H9 (cell line): ENCODE measurements at regions not wholly inside any gene's neighbourhood (a gene's known extent, or its start where the extent isn't known, plus 50 kb on each side); places are given as distances from the start of the nearest gene placed in this dataset.

ENCODE experiments used
- DNase-seq: peaks from one replicate; pipeline ENCODE4 v3.0.0-alpha.2; 2017
- H2AFZ ChIP-seq: one replicate; pipeline ENCODE4 v1.6.1; 2013; ENCODE audit warnings: mild to moderate bottlenecking, low read length, control low read depth, moderate library complexity
- H2AK5ac ChIP-seq: 2 replicates; pipeline ENCODE4 v1.6.1; 2013; ENCODE audit warnings: low read length, control low read depth, mixed read lengths; ENCODE audit not compliant: insufficient read length
- H2BK120ac ChIP-seq: one replicate; pipeline ENCODE4 v1.6.1; 2013; ENCODE audit warnings: low read depth, mild to moderate bottlenecking, low read length, control low read depth, inconsistent platforms; ENCODE audit not compliant: poor library complexity, severe bottlenecking
- H2BK12ac ChIP-seq: 2 replicates; pipeline ENCODE4 v1.6.1; 2013; ENCODE audit warnings: low read length, control low read depth, mixed read lengths, low read depth; ENCODE audit not compliant: insufficient read length
- H2BK15ac ChIP-seq: 2 replicates; pipeline ENCODE4 v1.6.1; 2013; ENCODE audit warnings: low read depth, low read length, control low read depth
- H2BK20ac ChIP-seq: one replicate; pipeline ENCODE4 v1.6.1; 2013; ENCODE audit warnings: low read depth, mild to moderate bottlenecking, low read length, control low read depth, inconsistent platforms; ENCODE audit not compliant: poor library complexity, severe bottlenecking
- H2BK5ac ChIP-seq: 2 replicates; pipeline ENCODE4 v1.6.1; 2013; ENCODE audit warnings: low read length, control low read depth, mixed read lengths; ENCODE audit not compliant: insufficient read length
- H3K14ac ChIP-seq: 2 replicates; pipeline ENCODE4 v1.6.1; 2013; ENCODE audit warnings: low read length, control low read depth; ENCODE audit not compliant: insufficient read depth
- H3K18ac ChIP-seq: 2 replicates; pipeline ENCODE4 v1.6.1; 2013; ENCODE audit warnings: low read depth, mild to moderate bottlenecking, mixed read lengths, low read length, control low read depth; ENCODE audit not compliant: insufficient read length
- H3K23ac ChIP-seq: 2 replicates; pipeline ENCODE4 v1.6.1; 2013; ENCODE audit warnings: low read length, control low read depth, mixed read lengths, low read depth; ENCODE audit not compliant: insufficient read length
- H3K23me2 ChIP-seq: 2 replicates; pipeline ENCODE4 v1.6.1; 2013; ENCODE audit warnings: low read depth, mild to moderate bottlenecking, mixed read lengths, low read length, control low read depth; ENCODE audit not compliant: insufficient read length, poor library complexity, severe bottlenecking
- H3K27ac ChIP-seq: 2 replicates; pipeline ENCODE4 v1.5.1; 2013; ENCODE audit warnings: low read length, control low read depth, mixed read lengths, low read depth; ENCODE audit not compliant: insufficient read length
- H3K27me3 ChIP-seq: 2 replicates; pipeline ENCODE4 v1.6.1; 2013; ENCODE audit warnings: low read length, control low read depth, inconsistent platforms; ENCODE audit not compliant: insufficient read depth
- H3K4ac ChIP-seq: 2 replicates; pipeline ENCODE4 v1.6.1; 2013; ENCODE audit warnings: low read depth, mild to moderate bottlenecking, control low read depth, inconsistent platforms, low read length, moderate library complexity
- H3K4me1 ChIP-seq: 2 replicates; pipeline ENCODE4 v1.6.1; 2013; ENCODE audit warnings: low read length, control low read depth, inconsistent platforms; ENCODE audit not compliant: insufficient read depth
- H3K4me2 ChIP-seq: 2 replicates; pipeline ENCODE4 v1.6.1; 2013; ENCODE audit warnings: low read length, control low read depth, mixed read lengths; ENCODE audit not compliant: insufficient read length, insufficient read depth
- H3K56ac ChIP-seq: 2 replicates; pipeline ENCODE4 v1.6.1; 2013; ENCODE audit warnings: low read depth, mild to moderate bottlenecking, mixed read lengths, low read length, control low read depth; ENCODE audit not compliant: insufficient read length
- H3K79me1 ChIP-seq: 2 replicates; pipeline ENCODE4 v1.6.1; 2013; ENCODE audit warnings: low read depth, mild to moderate bottlenecking, moderate library complexity, low read length, control low read depth, inconsistent platforms; ENCODE audit not compliant: insufficient read depth, poor library complexity, severe bottlenecking
- H3K79me2 ChIP-seq: 2 replicates; pipeline ENCODE4 v1.6.1; 2013; ENCODE audit warnings: low read length, control low read depth, inconsistent platforms; ENCODE audit not compliant: insufficient read depth
- H3K9ac ChIP-seq: 2 replicates; pipeline ENCODE4 v1.6.1; 2013; ENCODE audit warnings: low read length, control low read depth, mixed read lengths; ENCODE audit not compliant: insufficient read length; ENCODE audit errors: extremely low read depth
- H3K9me3 ChIP-seq: one replicate; pipeline ENCODE4 v1.6.1; 2013; ENCODE audit warnings: low read depth, low read length, inconsistent platforms; ENCODE audit not compliant: control insufficient read depth
- H3T11ph ChIP-seq: one replicate; pipeline ENCODE4 v1.6.1; 2013; ENCODE audit warnings: mild to moderate bottlenecking, low read length, control low read depth, inconsistent platforms
- H4K20me1 ChIP-seq: one replicate; pipeline ENCODE4 v1.6.1; 2013; ENCODE audit not compliant: control insufficient read depth, insufficient read length, insufficient read depth
- H4K5ac ChIP-seq: 2 replicates; pipeline ENCODE4 v1.6.1; 2013; ENCODE audit warnings: low read depth, mild to moderate bottlenecking, mixed read lengths, low read length, control low read depth; ENCODE audit not compliant: insufficient read length
- H4K8ac ChIP-seq: replicated peaks from 2 replicates; pipeline ENCODE4 v1.6.1; 2013; ENCODE audit warnings: low read length, control low read depth, mixed read lengths, low read depth; ENCODE audit not compliant: insufficient read length
- H4K91ac ChIP-seq: 2 replicates; pipeline ENCODE4 v1.6.1; 2013; ENCODE audit warnings: low read depth, mild to moderate bottlenecking, moderate library complexity, mixed read lengths, low read length, control low read depth; ENCODE audit not compliant: insufficient read length
- H3K27ac Mint-ChIP-seq, 3 experiments: 2 replicates in 2 of 3; 3 replicates in 1 of 3; pipeline ENCODE4 v1.8.0; 2020 to 2021; ENCODE audit warnings: mixed read lengths in 3 of 3, mild to moderate bottlenecking in 1 of 3, moderate library complexity in 1 of 3
- H3K27me3 Mint-ChIP-seq: 2 replicates; pipeline ENCODE4 v1.8.0; 2021; ENCODE audit warnings: low read depth, mild to moderate bottlenecking, moderate library complexity, mixed read lengths
- H3K36me3 Mint-ChIP-seq, 3 experiments: 2 replicates in 2 of 3; 3 replicates in 1 of 3; pipeline ENCODE4 v1.8.0; 2020 to 2021; ENCODE audit warnings: low read depth in 3 of 3, mixed read lengths in 3 of 3; ENCODE audit not compliant: insufficient read depth in 1 of 3
- H3K4me1 Mint-ChIP-seq, 2 experiments: 2 replicates each; pipeline ENCODE4 v1.8.0; 2020; ENCODE audit warnings: mixed read lengths in 2 of 2
- H3K4me3 Mint-ChIP-seq, 2 experiments: 2 replicates in 1 of 2; 3 replicates in 1 of 2; pipeline ENCODE4 v1.8.0; 2020 to 2021; ENCODE audit warnings: mild to moderate bottlenecking in 2 of 2, mixed read lengths in 2 of 2, moderate library complexity in 1 of 2
- H3K9me3 Mint-ChIP-seq, 2 experiments: 2 replicates in 1 of 2; 3 replicates in 1 of 2; pipeline ENCODE4 v1.8.0; 2020; ENCODE audit warnings: mild to moderate bottlenecking in 2 of 2, mixed read lengths in 2 of 2, moderate library complexity in 1 of 2
- WGBS: extraction: QIAGEN DNeasy Blood & Tissue Kit; methylation state at CpG from one replicate; pipeline ENCODE4 v1.1.7; 2013; ENCODE audit warnings: missing lambda C conversion rate, low lambda C conversion rate, mixed read lengths; ENCODE audit not compliant: insufficient read length; ENCODE audit errors: extremely low coverage; 5-methylcytosine and 5-hydroxymethylcytosine counted together
- TF ChIP-seq, protein P1 (sequence below): fragments of 200-600 bp; sonication (generic); conservative IDR thresholded peaks from 3 replicates; pipeline ENCODE4 v1.8.0; 2021; ENCODE audit warnings: antibody characterized with exemption, mild to moderate bottlenecking

DNA sequence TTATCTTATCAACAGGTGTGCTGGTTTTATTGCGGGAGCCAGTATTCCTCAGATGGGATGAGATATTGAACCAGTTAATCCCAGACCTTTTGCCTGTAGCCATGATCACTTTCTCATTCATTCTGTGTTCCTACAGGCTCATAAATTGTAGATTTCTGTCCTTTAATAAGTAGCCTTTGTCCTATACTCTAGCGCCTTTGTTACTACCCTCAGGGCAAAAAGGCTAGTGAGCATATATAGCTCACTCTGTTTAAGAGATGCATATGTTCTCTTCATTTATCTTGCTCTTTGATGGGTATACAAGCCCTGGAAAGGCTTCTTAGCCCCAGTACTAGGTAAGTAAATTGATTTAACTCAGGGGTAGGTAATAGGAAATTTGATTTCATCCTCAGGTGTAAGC is 95.1 kb downstream of the OXSM start:
- TF ChIP-seq, protein P1, sequence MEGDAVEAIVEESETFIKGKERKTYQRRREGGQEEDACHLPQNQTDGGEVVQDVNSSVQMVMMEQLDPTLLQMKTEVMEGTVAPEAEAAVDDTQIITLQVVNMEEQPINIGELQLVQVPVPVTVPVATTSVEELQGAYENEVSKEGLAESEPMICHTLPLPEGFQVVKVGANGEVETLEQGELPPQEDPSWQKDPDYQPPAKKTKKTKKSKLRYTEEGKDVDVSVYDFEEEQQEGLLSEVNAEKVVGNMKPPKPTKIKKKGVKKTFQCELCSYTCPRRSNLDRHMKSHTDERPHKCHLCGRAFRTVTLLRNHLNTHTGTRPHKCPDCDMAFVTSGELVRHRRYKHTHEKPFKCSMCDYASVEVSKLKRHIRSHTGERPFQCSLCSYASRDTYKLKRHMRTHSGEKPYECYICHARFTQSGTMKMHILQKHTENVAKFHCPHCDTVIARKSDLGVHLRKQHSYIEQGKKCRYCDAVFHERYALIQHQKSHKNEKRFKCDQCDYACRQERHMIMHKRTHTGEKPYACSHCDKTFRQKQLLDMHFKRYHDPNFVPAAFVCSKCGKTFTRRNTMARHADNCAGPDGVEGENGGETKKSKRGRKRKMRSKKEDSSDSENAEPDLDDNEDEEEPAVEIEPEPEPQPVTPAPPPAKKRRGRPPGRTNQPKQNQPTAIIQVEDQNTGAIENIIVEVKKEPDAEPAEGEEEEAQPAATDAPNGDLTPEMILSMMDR = no peak
- H3K4me2 ChIP-seq = no peak overlapping the region
- no peak overlapping the region for H3K23ac ChIP-seq
- no peaks in the 10 kb centered on the region for H3K23me2 ChIP-seq
- H4K20me1 ChIP-seq = no peaks in the 10 kb centered on the region
- no peak overlapping the region for H2BK20ac ChIP-seq
- H4K91ac ChIP-seq = no peak overlapping the region
- no peak overlapping the region for H3K14ac ChIP-seq
- H3K9me3 Mint-ChIP-seq = no peaks in the 10 kb centered on the region
- no peaks in the 10 kb centered on the region for H3K27me3 Mint-ChIP-seq
- H3T11ph ChIP-seq = no peak overlapping the region
- no peak overlapping the region for H2AFZ ChIP-seq
- H3K4me1 Mint-ChIP-seq = peaks cover 14 to 20% of the 10 kb centered on the region in 2 experiments
- no peak overlapping the region for H2BK15ac ChIP-seq
- H2AK5ac ChIP-seq = no peak overlapping the region
- H3K27ac ChIP-seq = no peak overlapping the region
- H3K4ac ChIP-seq = no peak overlapping the region
- no peak overlapping the region for H4K5ac ChIP-seq
- no peaks in the 10 kb centered on the region for H3K36me3 Mint-ChIP-seq
- H3K4me1 ChIP-seq = peaks cover 2% of the 10 kb centered on the region; the same call in 1 of the 2 replicates
- H3K79me2 ChIP-seq = no peaks in the 10 kb centered on the region
- H2BK12ac ChIP-seq = no peak overlapping the region
- H3K27ac Mint-ChIP-seq = no peak overlapping the region
- H4K8ac ChIP-seq = no peak overlapping the region
- no peaks in the 10 kb centered on the region for H3K9me3 ChIP-seq
- no CpG with 5 or more reads among the region's 2 CpGs for WGBS
- H3K79me1 ChIP-seq = no peaks in the 10 kb centered on the region
- H3K9ac ChIP-seq = no peak overlapping the region
- H3K56ac ChIP-seq = no peak overlapping the region
- H3K4me3 Mint-ChIP-seq = no peak overlapping the region
- no peaks in the 10 kb centered on the region for H3K27me3 ChIP-seq
- no peak overlapping the region for H2BK5ac ChIP-seq
- H2BK120ac ChIP-seq = no peak overlapping the region
- DNase-seq = no peak
- H3K18ac ChIP-seq = no peak overlapping the region
